HepG2 (cell line): ENCODE measurements at regions not wholly inside any gene's neighbourhood (a gene's known extent, or its start where the extent isn't known, plus 50 kb on each side); places are given as distances from the start of the nearest gene placed in this dataset.

Source experiments
- ATAC-seq: fragments of 200-7000 bp; cut with Tn5 transposase; 3 replicates; pipeline ENCODE4 v1.9.1; 2020; ENCODE audit warnings: mild to moderate bottlenecking, moderate library complexity
- BruUV-seq: library from RNA; stranded (reverse); fragments of 400-500 nt; replicated peaks from 2 replicates; lab custom pipeline; 2021; lab: Mats Ljungman, UMichigan
- CTCF ChIA-PET: fragments of 300-600 bp; formaldehyde crosslinking; extraction: SDS; loops from one replicate; lab custom pipeline; 2021; ENCODE audit warnings: low total read pairs, inconsistent platforms, low intra/inter-chr PET ratio; lab: Yijun Ruan, JAX
- POLR2A ChIA-PET: fragments of 350-600 bp; sonication (Branson Sonifier 250); formaldehyde crosslinking; loops from one replicate; lab custom pipeline; 2020; ENCODE audit warnings: antibody characterized with exemption, inconsistent platforms; lab: Yijun Ruan, JAX
- DNase-seq: peaks from one replicate; pipeline ENCODE4 v3.0.0-alpha.2; 2015; ENCODE audit warnings: low spot score
- FAIRE-seq: peaks from 3 replicates; lab custom pipeline; 2011; peaks lifted over from hg19 to GRCh38; lab: Jason Lieb, UNC
- H2AFZ ChIP-seq: one replicate; pipeline ENCODE4 v1.6.1; 2011; ENCODE audit warnings: low read length, inconsistent platforms
- H3K27ac ChIP-seq: fragments of 300-600 bp; 3 replicates; pipeline ENCODE4 v1.8.0; 2011; ENCODE audit warnings: mixed run types, mild to moderate bottlenecking, mixed read lengths, low read length, inconsistent platforms; ENCODE audit not compliant: insufficient read depth; ENCODE audit errors: extremely low read length
- H3K27me3 ChIP-seq, 2 experiments: fragments of 200-600 bp in 1 of 2; 2 replicates in 1 of 2; 3 replicates in 1 of 2; pipeline versions ENCODE4 v1.6.0 to v1.8.0; 2011; ENCODE audit warnings: low read length in 2 of 2, mild to moderate bottlenecking in 2 of 2, moderate library complexity in 2 of 2, inconsistent platforms in 1 of 2; ENCODE audit not compliant: insufficient read depth in 2 of 2, control insufficient read depth in 1 of 2
- H3K36me3 ChIP-seq, 2 experiments: fragments of 200-600 bp in 1 of 2; replicated peaks in 1 of 2; 2 replicates in 1 of 2; 3 replicates in 1 of 2; pipeline versions ENCODE4 v1.5.1 to v1.8.0; 2011; ENCODE audit warnings: low read length in 2 of 2, inconsistent platforms in 1 of 2; ENCODE audit not compliant: insufficient read depth in 2 of 2, control insufficient read depth in 1 of 2
- H3K4me1 ChIP-seq: 2 replicates; pipeline ENCODE4 v1.5.1; 2012; ENCODE audit warnings: low read length, inconsistent platforms; ENCODE audit not compliant: insufficient read depth
- H3K4me2 ChIP-seq: 2 replicates; pipeline ENCODE4 v1.6.0; 2011; ENCODE audit warnings: low read depth, low read length, inconsistent platforms
- H3K4me3 ChIP-seq, 3 experiments: fragments of 200-600 bp in 1 of 3; sonication (generic), shearing (Covaris generic) in 1 of 3; replicated peaks in 1 of 3; 2 replicates each; pipeline ENCODE4 v1.5.1; 2011 to 2016; ENCODE audit warnings: low read length in 3 of 3, inconsistent platforms in 2 of 3, low read depth in 2 of 3, mild to moderate bottlenecking in 2 of 3, control low read depth in 1 of 3, mixed read lengths in 1 of 3; ENCODE audit not compliant: insufficient read depth in 1 of 3
- H3K79me2 ChIP-seq: one replicate; pipeline ENCODE4 v1.6.1; 2011; ENCODE audit warnings: low read length, inconsistent platforms; ENCODE audit not compliant: insufficient read depth
- H3K9ac ChIP-seq: 2 replicates; pipeline ENCODE4 v1.6.0; 2011; ENCODE audit warnings: mild to moderate bottlenecking, low read depth, low read length, inconsistent platforms; ENCODE audit not compliant: insufficient read depth
- H3K9me3 ChIP-seq: 2 replicates; pipeline ENCODE4 v1.5.1; 2012; ENCODE audit warnings: mild to moderate bottlenecking, low read length
- H4K20me1 ChIP-seq: 2 replicates; pipeline ENCODE4 v1.6.0; 2011; ENCODE audit warnings: inconsistent platforms, mild to moderate bottlenecking, low read length, moderate library complexity; ENCODE audit not compliant: insufficient read depth
- AGO1 ChIP-seq: fragments of 200-400 bp; formaldehyde crosslinking; IDR thresholded peaks from 2 replicates; pipeline ENCODE4 v1.6.1; 2017; ENCODE audit warnings: mild to moderate bottlenecking, low read depth, low read length, moderate library complexity; ENCODE audit not compliant: poor library complexity, severe bottlenecking
- GZF1 ChIP-seq: sonication (generic); formaldehyde crosslinking; IDR thresholded peaks from 2 replicates; pipeline ENCODE4 v1.5.1; 2020; ENCODE audit warnings: mild to moderate bottlenecking, missing genetic modification reagents
- HNRNPL ChIP-seq: fragments of 200-400 bp; formaldehyde crosslinking; IDR thresholded peaks from 2 replicates; pipeline ENCODE4 v1.6.1; 2017; ENCODE audit warnings: mild to moderate bottlenecking, low read depth, low read length
- HOXA7 ChIP-seq: sonication (generic); formaldehyde crosslinking; IDR thresholded peaks from 2 replicates; pipeline ENCODE4 v1.8.1; 2022; ENCODE audit warnings: mild to moderate bottlenecking, missing genetic modification reagents, moderate library complexity
- JUNB ChIP-seq: sonication (generic); formaldehyde crosslinking; IDR thresholded peaks from 2 replicates; pipeline ENCODE4 v1.8.0; 2022; ENCODE audit warnings: missing genetic modification reagents, mild to moderate bottlenecking, borderline replicate concordance
- PHF20 ChIP-seq: sonication (generic); formaldehyde crosslinking; IDR thresholded peaks from 2 replicates; pipeline ENCODE4 v1.5.0; 2020; ENCODE audit warnings: mild to moderate bottlenecking, missing genetic modification reagents
- ZFP36L1 ChIP-seq: sonication (generic); formaldehyde crosslinking; IDR thresholded peaks from 2 replicates; pipeline ENCODE4 v1.8.0; 2022; ENCODE audit warnings: mild to moderate bottlenecking, missing genetic modification reagents, moderate library complexity
- ZNF367 ChIP-seq: sonication (generic); formaldehyde crosslinking; IDR thresholded peaks from 2 replicates; pipeline ENCODE4 v1.4.0; 2020; ENCODE audit warnings: missing genetic modification reagents, borderline replicate concordance
- ZNF605 ChIP-seq: sonication (generic); formaldehyde crosslinking; IDR thresholded peaks from 2 replicates; pipeline ENCODE4 v1.8.0; 2022; ENCODE audit warnings: mild to moderate bottlenecking, missing genetic modification reagents
- WGBS: methylation state at CpG from one replicate; pipeline ENCODE4 v1.1.6; 2017; ENCODE audit warnings: low lambda C conversion rate; 5-methylcytosine and 5-hydroxymethylcytosine counted together
- in situ Hi-C: cut with HindIII; loops from 2 replicates; pipeline ENCODE4 v1.10.0; 2017; ENCODE audit warnings: low pct_unique_long_range_greater_than_20kb; ENCODE audit not compliant: extremely low pct_ligation_motif_present
- intact Hi-C: fragments of 100-400 bp; cut with micrococcal nuclease; formaldehyde crosslinking; loops from one replicate; pipeline ENCODE4 v1.10.0; 2022; ENCODE audit not compliant: unreplicated experiment
- TF ChIP-seq, protein P1 (sequence below): sonication (generic); formaldehyde crosslinking; IDR thresholded peaks from 2 replicates; pipeline ENCODE4 v1.5.1; 2020; ENCODE audit warnings: missing genetic modification reagents, mild to moderate bottlenecking, borderline replicate concordance
- TF ChIP-seq, protein P2 (sequence below): sonication (generic); formaldehyde crosslinking; IDR thresholded peaks from 2 replicates; pipeline ENCODE4 v1.9.0; 2021; ENCODE audit warnings: missing genetic modification reagents, borderline replicate concordance

DNA sequence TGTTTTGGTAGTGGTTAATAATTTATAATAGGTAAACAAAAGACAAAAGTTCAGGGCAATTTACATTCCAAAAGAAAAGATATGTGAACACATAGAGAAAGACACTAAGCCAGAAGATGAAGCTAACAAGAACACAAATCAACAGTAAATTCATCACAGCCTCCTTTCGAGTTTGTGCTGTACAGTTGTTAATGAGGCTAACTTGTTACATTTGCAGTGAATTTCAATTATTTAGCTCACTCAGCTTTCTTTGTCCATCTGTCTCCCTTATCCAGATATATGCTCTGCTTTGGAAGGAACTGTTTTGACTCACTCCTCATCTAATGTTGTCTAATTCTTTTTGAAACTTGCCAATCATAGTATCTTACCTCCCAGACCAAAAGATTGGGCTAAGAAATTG lies 423.3 kb upstream of the OLFM3 start:
- Histone ChIP-seq H3K4me1 (peaks cover 5% of the 10 kb centered on the region), H3K79me2 (no peaks in the 10 kb centered on the region), H2AFZ (peak overlapping the region; percentile 23), H3K27me3 (no peaks in the 10 kb centered on the region), H4K20me1 (no peaks in the 10 kb centered on the region), H3K4me2 (peak overlapping the region; percentile 27; the same call in 1 of the 2 replicates), H3K9me3 (peaks cover 6% of the 10 kb centered on the region; the same call in 1 of the 2 replicates), H3K4me3 (no peak overlapping the region; a peak in 1 of 6 replicates), H3K36me3 (no peaks in the 10 kb centered on the region), H3K27ac (no peak overlapping the region), H3K9ac (no peak overlapping the region)
- in situ Hi-C loops = no loop called here
- ChIA-PET CTCF (no interaction called here), POLR2A (no interaction called here)
- TF ChIP-seq GZF1 (CRISPR knock-in tag) = no peak
- no peak for TF ChIP-seq JUNB (CRISPR knock-in tag)
- no peak for TF ChIP-seq PHF20 (CRISPR knock-in tag)
- no peak for TF ChIP-seq ZNF367 (CRISPR knock-in tag)
- TF ChIP-seq, protein P1, sequence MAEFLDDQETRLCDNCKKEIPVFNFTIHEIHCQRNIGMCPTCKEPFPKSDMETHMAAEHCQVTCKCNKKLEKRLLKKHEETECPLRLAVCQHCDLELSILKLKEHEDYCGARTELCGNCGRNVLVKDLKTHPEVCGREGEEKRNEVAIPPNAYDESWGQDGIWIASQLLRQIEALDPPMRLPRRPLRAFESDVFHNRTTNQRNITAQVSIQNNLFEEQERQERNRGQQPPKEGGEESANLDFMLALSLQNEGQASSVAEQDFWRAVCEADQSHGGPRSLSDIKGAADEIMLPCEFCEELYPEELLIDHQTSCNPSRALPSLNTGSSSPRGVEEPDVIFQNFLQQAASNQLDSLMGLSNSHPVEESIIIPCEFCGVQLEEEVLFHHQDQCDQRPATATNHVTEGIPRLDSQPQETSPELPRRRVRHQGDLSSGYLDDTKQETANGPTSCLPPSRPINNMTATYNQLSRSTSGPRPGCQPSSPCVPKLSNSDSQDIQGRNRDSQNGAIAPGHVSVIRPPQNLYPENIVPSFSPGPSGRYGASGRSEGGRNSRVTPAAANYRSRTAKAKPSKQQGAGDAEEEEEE (CRISPR knock-in tag) = no peak
- TF ChIP-seq ZFP36L1 (CRISPR knock-in tag) = no peak
- TF ChIP-seq, protein P2, sequence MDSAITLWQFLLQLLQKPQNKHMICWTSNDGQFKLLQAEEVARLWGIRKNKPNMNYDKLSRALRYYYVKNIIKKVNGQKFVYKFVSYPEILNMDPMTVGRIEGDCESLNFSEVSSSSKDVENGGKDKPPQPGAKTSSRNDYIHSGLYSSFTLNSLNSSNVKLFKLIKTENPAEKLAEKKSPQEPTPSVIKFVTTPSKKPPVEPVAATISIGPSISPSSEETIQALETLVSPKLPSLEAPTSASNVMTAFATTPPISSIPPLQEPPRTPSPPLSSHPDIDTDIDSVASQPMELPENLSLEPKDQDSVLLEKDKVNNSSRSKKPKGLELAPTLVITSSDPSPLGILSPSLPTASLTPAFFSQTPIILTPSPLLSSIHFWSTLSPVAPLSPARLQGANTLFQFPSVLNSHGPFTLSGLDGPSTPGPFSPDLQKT (CRISPR knock-in tag) = no peak
- TF ChIP-seq HNRNPL = no peak
- no peak for TF ChIP-seq AGO1
- no peak for TF ChIP-seq HOXA7 (CRISPR knock-in tag)
- TF ChIP-seq ZNF605 (CRISPR knock-in tag) = no peak
- intact Hi-C loops = no loop called here
- WGBS = 0% methylated on average over 1 of the region's 1 CpG
- ATAC-seq (peak; percentile 38; the same call in 1 of the 3 replicates), FAIRE-seq (no peak), DNase-seq (peak; percentile 2)
- no TSS peak for BruUV-seq
